ENCODE measurements at regions not wholly inside any gene's neighbourhood (a gene's known extent, or its start where the extent isn't known, plus 50 kb on each side); places are given as distances from the start of the nearest gene placed in this dataset.

GRCh38 chr2:15766303-15766861 lies 174.0 kb upstream of the MYCN start:
- H3K23ac ChIP-seq (ENCODE audit: insufficient read length): no peak overlapping the region
- no peaks in the 10 kb centered on the region for H3K9me3 ChIP-seq (ENCODE audit: insufficient read depth in 2 of 2, low read depth in 1 of 2, low read length in 1 of 2)
- no peak overlapping the region for H2BK15ac ChIP-seq (ENCODE audit: low read length)
- H2BK5ac ChIP-seq (ENCODE audit: low read depth, low read length): no peak overlapping the region
- H3K36me3 ChIP-seq (ENCODE audit: control insufficient read depth in 2 of 4, insufficient read depth in 4 of 4, low read length in 3 of 4): no peaks in the 10 kb centered on the region
- H3K9ac ChIP-seq (replicated peaks in 1 of 4; ENCODE audit: extremely low read depth in 1 of 4, low read depth in 3 of 4, low read length in 3 of 4): no peak overlapping the region
- no peak for DNase-seq (ENCODE audit: low read depth in 1 of 2, low spot score in 2 of 2)
- no peak overlapping the region for H3K14ac ChIP-seq (ENCODE audit: insufficient read length)
- H2BK12ac ChIP-seq (ENCODE audit: low read depth, low read length): no peak overlapping the region
- no peak overlapping the region for H2AK5ac ChIP-seq (ENCODE audit: low read depth, low read length)
- no peak overlapping the region for H3K4me2 ChIP-seq (ENCODE audit: insufficient read depth in 1 of 2, low read depth in 2 of 2, low read length in 2 of 2)
- H3K4me1 ChIP-seq (replicated peaks in 1 of 4; ENCODE audit: control insufficient read depth in 3 of 4, insufficient read depth in 4 of 4, low read length in 3 of 4): peaks cover 0 to 7% (median 1%) of the 10 kb centered on the region in 4 experiments; a peak in 3 of 7 replicates
- FAIRE-seq: no peak
- no peak overlapping the region for H2BK120ac ChIP-seq (replicated peaks; ENCODE audit: low read depth, low read length)
- H3K56ac ChIP-seq (replicated peaks; ENCODE audit: insufficient read length, low read depth, low read length): no peak overlapping the region
- no peak overlapping the region for H4K8ac ChIP-seq (ENCODE audit: extremely low read depth, insufficient read depth, low read length)
- H3K4me3 ChIP-seq (ENCODE audit: extremely low read depth in 1 of 4, insufficient read depth in 2 of 4, low read depth in 3 of 4, low read length in 4 of 4): no peak overlapping the region
- H4K5ac ChIP-seq (ENCODE audit: insufficient read length, low read depth, low read length): no peak overlapping the region
- H3K23me2 ChIP-seq (ENCODE audit: low read depth, low read length): no peaks in the 10 kb centered on the region
- POLR2A ChIA-PET (ENCODE audit: partially characterized antibody): no interaction called here
- H2AFZ ChIP-seq (ENCODE audit: low read length): no peak overlapping the region
- H4K91ac ChIP-seq (replicated peaks; ENCODE audit: insufficient read length, low read length): no peak overlapping the region
- no peaks in the 10 kb centered on the region for H3K79me1 ChIP-seq (ENCODE audit: low read depth, low read length)
- H3K79me2 ChIP-seq (ENCODE audit: control insufficient read depth in 1 of 2, insufficient read depth in 2 of 2, low read length in 2 of 2): no peaks in the 10 kb centered on the region
- no peak overlapping the region for H3K27ac ChIP-seq (ENCODE audit: low read depth, low read length)
- no peak overlapping the region for H3K18ac ChIP-seq (ENCODE audit: extremely low read depth, low read length)
- H2BK20ac ChIP-seq (ENCODE audit: low read length): no peak overlapping the region
- no peaks in the 10 kb centered on the region for H3K27me3 ChIP-seq (replicated peaks in 1 of 4; ENCODE audit: control insufficient read depth in 3 of 4, extremely low read depth in 1 of 4, insufficient read depth in 3 of 4, low read length in 3 of 4)
- CTCF ChIA-PET (ENCODE audit: partially characterized antibody): interaction anchor here (1.0 to 1.6 kb wide), 2 partner anchors 17 to 338 kb away, joined by 3 to 4 read pairs; no protein-coding TSS in a partner anchor
- WGBS, 2 experiments (ENCODE audit: extremely low coverage in 1 of 2, insufficient coverage in 1 of 2, insufficient read length in 1 of 2, insufficient replicate concordance in 2 of 2, low coverage in 1 of 2, low lambda C conversion rate in 2 of 2, missing lambda C conversion rate in 1 of 2): 90% methylated on average over 9 of the region's 9 CpGs; no CpG with 5 or more reads in 1 of the 2 experiments
- H3K4ac ChIP-seq (replicated peaks; ENCODE audit: insufficient read length, low read depth, low read length): no peak overlapping the region
- H4K20me1 ChIP-seq (replicated peaks in 1 of 2; ENCODE audit: control insufficient read depth in 1 of 2, insufficient read depth in 2 of 2, low read length in 2 of 2): no peaks in the 10 kb centered on the region
- TF ChIP-seq SIN3A (conservative IDR thresholded peaks at IDR 0.05 in 1 of 2, IDR thresholded peaks at IDR 0.05 in 1 of 2; ENCODE audit: low read depth in 1 of 2, low read length in 2 of 2) (no peak), GTF2F1 (IDR thresholded peaks at IDR 0.05; ENCODE audit: borderline replicate concordance, low read depth, low read length) (no peak), HDAC6 (IDR thresholded peaks at IDR 0.05; ENCODE audit: low read depth, low read length) (no peak), NANOG (IDR thresholded peaks at IDR 0.05; ENCODE audit: insufficient read depth, low read depth, low read length, poor library complexity, severe bottlenecking) (no peak), CBX8 (IDR thresholded peaks at IDR 0.05; ENCODE audit: borderline replicate concordance, low read depth, low read length) (no peak), CBX5 (IDR thresholded peaks at IDR 0.05; ENCODE audit: low read depth, low read length) (no peak), NRF1 (IDR thresholded peaks at IDR 0.05; ENCODE audit: low read depth, low read length) (no peak), EZH2 (IDR thresholded peaks at IDR 0.05; ENCODE audit: low read depth, low read length, severe bottlenecking) (no peak), CTCF (IDR thresholded peaks at IDR 0.05; ENCODE audit: control extremely low read depth in 1 of 3, insufficient read depth in 1 of 3, low read depth in 1 of 3, low read length in 3 of 3) (no peak)
